ENCODE measurements at regions not wholly inside any gene's neighbourhood (a gene's known extent, or its start where the extent isn't known, plus 50 kb on each side); places are given as distances from the start of the nearest gene placed in this dataset.

- TF ChIP-seq ZNF274 (IDR thresholded peaks at IDR 0.05; ENCODE audit: low read depth, low read length) (no peak), YY1 (IDR thresholded peaks at IDR 0.05; ENCODE audit: insufficient read depth, insufficient read length) (no peak)
Measured at GRCh38 chr15:35286721-35287120, 201.6 kb upstream of the NANOGP8 start.
